Neuronal stem cell (in vitro differentiated cells): ENCODE measurements at regions not wholly inside any gene's neighbourhood (a gene's known extent, or its start where the extent isn't known, plus 50 kb on each side); places are given as distances from the start of the nearest gene placed in this dataset.

ENCODE experiments used
- DNase-seq: peaks from one replicate; pipeline ENCODE4 v3.0.0-alpha.2; 2013; ENCODE audit warnings: low spot score
- H2AFZ ChIP-seq: one replicate; pipeline ENCODE4 v1.6.1; 2013; ENCODE audit warnings: mild to moderate bottlenecking, low read length, inconsistent platforms
- H2AK5ac ChIP-seq: 2 replicates; pipeline ENCODE4 v1.6.1; 2013; ENCODE audit warnings: low read depth, mild to moderate bottlenecking, inconsistent platforms, low read length, moderate library complexity, mixed read lengths
- H2BK120ac ChIP-seq: 2 replicates; pipeline ENCODE4 v1.6.1; 2013; ENCODE audit warnings: low read depth, mild to moderate bottlenecking, inconsistent platforms, low read length, moderate library complexity, mixed read lengths
- H2BK12ac ChIP-seq: one replicate; pipeline ENCODE4 v1.6.1; 2013; ENCODE audit warnings: low read length, inconsistent platforms
- H2BK15ac ChIP-seq: 2 replicates; pipeline ENCODE4 v1.6.1; 2013; ENCODE audit warnings: mild to moderate bottlenecking, low read length, inconsistent platforms, mixed read lengths
- H2BK5ac ChIP-seq: one replicate; pipeline ENCODE4 v1.6.1; 2013; ENCODE audit warnings: inconsistent platforms, mild to moderate bottlenecking, low read length, moderate library complexity
- H3K14ac ChIP-seq: one replicate; pipeline ENCODE4 v1.6.1; 2013; ENCODE audit warnings: low read length, inconsistent platforms
- H3K18ac ChIP-seq: 2 replicates; pipeline ENCODE4 v1.6.1; 2013; ENCODE audit warnings: low read length, inconsistent platforms
- H3K23ac ChIP-seq: 2 replicates; pipeline ENCODE4 v1.6.1; 2013; ENCODE audit warnings: low read depth, mild to moderate bottlenecking, mixed read lengths, low read length, inconsistent platforms; ENCODE audit not compliant: poor library complexity
- H3K27ac ChIP-seq: replicated peaks from 3 replicates; pipeline ENCODE4 v1.5.1; 2013; ENCODE audit warnings: low read length, inconsistent platforms
- H3K27me3 ChIP-seq, 3 experiments: 2 replicates each; pipeline ENCODE4 v1.6.1; 2013; ENCODE audit warnings: low read length in 3 of 3, mild to moderate bottlenecking in 2 of 3, inconsistent platforms in 1 of 3, low read depth in 1 of 3, mixed read lengths in 1 of 3, moderate library complexity in 1 of 3; ENCODE audit not compliant: control insufficient read depth in 3 of 3, insufficient read depth in 3 of 3
- H3K36me3 ChIP-seq, 2 donors: replicated peaks in 1 of 2; 2 replicates each; pipeline ENCODE4 v1.6.1; 2013; ENCODE audit warnings: low read length in 2 of 2; ENCODE audit not compliant: control insufficient read depth in 2 of 2, insufficient read depth in 2 of 2
- H3K4ac ChIP-seq: 2 replicates; pipeline ENCODE4 v1.6.1; 2013; ENCODE audit warnings: inconsistent platforms, mild to moderate bottlenecking, low read length, moderate library complexity
- H3K4me1 ChIP-seq, 2 donors: 1 replicate in 1 of 2; 2 replicates in 1 of 2; pipeline ENCODE4 v1.6.1; 2013; ENCODE audit warnings: low read length in 2 of 2, low read depth in 1 of 2; ENCODE audit not compliant: control insufficient read depth in 2 of 2, insufficient read depth in 1 of 2
- H3K4me2 ChIP-seq: one replicate; pipeline ENCODE4 v1.6.1; 2013; ENCODE audit warnings: mild to moderate bottlenecking, low read length, inconsistent platforms; ENCODE audit not compliant: insufficient read depth, poor library complexity, severe bottlenecking
- H3K4me3 ChIP-seq, 2 donors: 2 replicates each; pipeline ENCODE4 v1.5.1; 2013; ENCODE audit warnings: low read length in 2 of 2, mild to moderate bottlenecking in 2 of 2, inconsistent platforms in 1 of 2, moderate library complexity in 1 of 2
- H3K79me1 ChIP-seq: one replicate; pipeline ENCODE4 v1.6.1; 2013; ENCODE audit warnings: low read depth, mild to moderate bottlenecking, inconsistent platforms, low read length, moderate library complexity
- H3K9ac ChIP-seq: one replicate; pipeline ENCODE4 v1.6.1; 2013; ENCODE audit warnings: mild to moderate bottlenecking, low read depth, low read length, inconsistent platforms; ENCODE audit not compliant: poor library complexity
- H3K9me3 ChIP-seq, 2 donors: replicated peaks in 1 of 2; 2 replicates each; pipeline versions ENCODE3 to v1.6.1; 2013; ENCODE audit warnings: low read length in 2 of 2, mild to moderate bottlenecking in 2 of 2, inconsistent platforms in 1 of 2, low read depth in 1 of 2, mixed read lengths in 1 of 2, moderate library complexity in 1 of 2; ENCODE audit not compliant: control insufficient read depth in 2 of 2, insufficient read depth in 1 of 2
- H4K8ac ChIP-seq: one replicate; pipeline ENCODE4 v1.6.1; 2013; ENCODE audit warnings: low read depth, mild to moderate bottlenecking, inconsistent platforms, low read length, moderate library complexity
- H4K91ac ChIP-seq: one replicate; pipeline ENCODE4 v1.6.1; 2013; ENCODE audit warnings: low read length, low read depth, mild to moderate bottlenecking, inconsistent platforms; ENCODE audit not compliant: poor library complexity
- WGBS, 2 donors: extraction: QIAGEN DNeasy Blood & Tissue Kit; methylation state at CpG; one replicate each; pipeline ENCODE4 v1.1.7; 2013; ENCODE audit warnings: missing lambda C conversion rate in 2 of 2, mixed read lengths in 1 of 2; ENCODE audit not compliant: insufficient read length in 2 of 2, insufficient replicate concordance in 1 of 2; ENCODE audit errors: extremely low coverage in 2 of 2; 5-methylcytosine and 5-hydroxymethylcytosine counted together

GRCh38 chr2:15681089-15681885, 89.6 kb downstream of the DDX1 start:
- no peak overlapping the region for H3K4ac ChIP-seq
- H2AFZ ChIP-seq = no peak overlapping the region
- no peak overlapping the region for H3K27ac ChIP-seq
- no peak overlapping the region for H3K9ac ChIP-seq
- H4K8ac ChIP-seq = no peak overlapping the region
- H3K4me1 ChIP-seq = peaks cover 0 to 3% of the 10 kb centered on the region in 2 donors
- H2AK5ac ChIP-seq = no peak overlapping the region
- H3K36me3 ChIP-seq = no peaks in the 10 kb centered on the region
- DNase-seq = no peak
- no peak overlapping the region for H4K91ac ChIP-seq
- H3K4me2 ChIP-seq = no peak overlapping the region
- H2BK12ac ChIP-seq = no peak overlapping the region
- no peak overlapping the region for H2BK120ac ChIP-seq
- H3K79me1 ChIP-seq = no peaks in the 10 kb centered on the region
- no peaks in the 10 kb centered on the region for H3K27me3 ChIP-seq
- peaks cover 4 to 5% of the 10 kb centered on the region in 2 donors for H3K9me3 ChIP-seq
- no CpG with 5 or more reads among the region's 4 CpGs for WGBS, 2 donors
- no peak overlapping the region for H2BK5ac ChIP-seq
- no peak overlapping the region for H3K14ac ChIP-seq
- no peak overlapping the region for H3K4me3 ChIP-seq
- no peak overlapping the region for H3K23ac ChIP-seq
- H2BK15ac ChIP-seq = no peak overlapping the region
- no peak overlapping the region for H3K18ac ChIP-seq

GRCh38 chr2:15682354-15682753, 90.7 kb downstream of the DDX1 start:
- no peak overlapping the region for H3K4me3 ChIP-seq
- no peak overlapping the region for H3K23ac ChIP-seq
- H3K4me2 ChIP-seq = no peak overlapping the region
- H3K27me3 ChIP-seq = no peaks in the 10 kb centered on the region
- H4K91ac ChIP-seq = no peak overlapping the region
- no peak for DNase-seq
- H3K18ac ChIP-seq = peak overlapping the region; percentile 40
- no peak overlapping the region for H3K9ac ChIP-seq
- peak overlapping the region; percentile 14 for H2BK15ac ChIP-seq
- H3K79me1 ChIP-seq = no peaks in the 10 kb centered on the region
- H3K9me3 ChIP-seq = peaks cover 4 to 5% of the 10 kb centered on the region in 2 donors
- H3K36me3 ChIP-seq = no peaks in the 10 kb centered on the region
- H2BK5ac ChIP-seq = no peak overlapping the region
- H3K27ac ChIP-seq = no peak overlapping the region
- no peak overlapping the region for H2BK12ac ChIP-seq
- no peak overlapping the region for H2AFZ ChIP-seq
- WGBS, 2 donors = no CpG with 5 or more reads among the region's 4 CpGs
- H2AK5ac ChIP-seq = no peak overlapping the region
- no peak overlapping the region for H2BK120ac ChIP-seq
- peaks cover 0 to 3% of the 10 kb centered on the region in 2 donors for H3K4me1 ChIP-seq
- no peak overlapping the region for H4K8ac ChIP-seq
- no peak overlapping the region for H3K4ac ChIP-seq
- H3K14ac ChIP-seq = no peak overlapping the region

DNA sequence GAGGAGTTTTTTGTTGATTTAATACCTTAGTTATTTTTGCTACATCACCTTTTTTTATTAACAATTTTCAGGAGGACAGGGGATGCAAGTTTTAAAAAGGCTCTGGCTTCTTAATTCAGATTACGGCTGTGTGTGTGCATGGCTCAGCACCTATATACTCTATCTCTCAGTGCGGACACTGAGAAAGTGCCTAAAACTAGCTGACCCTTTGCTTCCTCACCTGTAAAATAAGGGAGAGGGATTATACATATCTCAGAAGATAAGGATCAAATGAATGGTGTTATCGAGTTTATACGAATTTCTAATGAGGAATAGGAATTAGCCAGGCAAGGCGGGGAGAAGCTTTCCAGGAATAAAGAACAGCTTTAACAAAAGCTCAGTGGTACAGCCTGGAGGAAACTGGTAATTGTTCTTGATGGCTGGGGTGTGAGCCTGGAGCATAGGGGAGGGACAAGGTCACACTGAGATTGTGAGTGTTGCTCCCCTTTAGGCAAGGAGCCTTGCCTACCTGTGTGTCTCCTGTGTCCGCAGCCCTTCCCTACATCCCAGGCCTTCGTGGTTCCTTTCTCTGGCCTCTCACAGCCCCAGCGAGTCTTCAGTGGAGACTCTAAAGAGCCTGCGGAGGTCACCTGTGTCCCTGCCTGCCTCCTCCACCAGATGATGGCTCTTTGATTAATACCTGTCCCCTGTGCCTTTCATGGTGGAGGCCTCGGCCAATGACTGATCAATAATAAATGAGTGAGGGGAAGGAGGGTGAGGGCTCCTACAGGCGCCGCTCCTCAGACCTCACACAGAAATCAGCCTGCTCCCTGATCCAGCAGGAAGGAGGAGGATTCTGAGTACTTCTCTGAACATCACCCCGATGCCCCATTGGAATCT, 92.7 kb downstream of the DDX1 start:
- Histone ChIP-seq H3K4me3 (no peak overlapping the region), H3K14ac (no peak overlapping the region), H3K23ac (no peak overlapping the region), H4K8ac (no peak overlapping the region), H3K4me1 (peaks cover 0 to 7% of the 10 kb centered on the region in 2 donors), H3K27ac (no peak overlapping the region), H2AFZ (no peak overlapping the region), H3K36me3 (no peaks in the 10 kb centered on the region), H2BK120ac (no peak overlapping the region), H4K91ac (no peak overlapping the region), H3K4ac (no peak overlapping the region), H3K27me3 (no peaks in the 10 kb centered on the region), H3K18ac (no peak overlapping the region), H2BK12ac (no peak overlapping the region), H3K9ac (no peak overlapping the region), H3K9me3 (peaks cover 3 to 4% of the 10 kb centered on the region in 2 donors), H2BK5ac (no peak overlapping the region), H3K79me1 (no peaks in the 10 kb centered on the region), H2AK5ac (no peak overlapping the region), H2BK15ac (no peak overlapping the region), H3K4me2 (no peak overlapping the region)
- DNase-seq = no peak
- WGBS, 2 donors = no CpG with 5 or more reads among the region's 13 CpGs

DNA sequence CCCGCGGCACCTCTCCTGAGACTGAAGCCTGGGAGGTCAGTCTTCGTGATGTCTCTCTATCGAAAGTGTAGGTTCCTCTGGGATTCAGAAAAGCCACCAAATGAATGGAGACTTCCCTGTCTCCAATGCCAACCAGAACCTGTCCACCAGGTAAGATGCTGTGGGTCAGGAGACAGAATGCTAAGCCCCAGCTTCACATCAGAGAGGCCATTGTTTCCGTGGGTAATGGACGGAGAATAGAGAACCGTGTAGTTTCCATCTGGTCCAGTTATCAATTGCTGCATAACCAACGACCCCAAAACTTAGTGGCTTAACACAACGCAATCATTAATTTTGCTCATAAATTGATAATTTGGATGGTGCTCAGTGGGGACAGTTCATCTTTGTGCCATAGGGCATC, 93.5 kb downstream of the DDX1 start:
- no peaks in the 10 kb centered on the region for H3K36me3 ChIP-seq
- H3K23ac ChIP-seq = no peak overlapping the region
- H4K91ac ChIP-seq = no peak overlapping the region
- H3K4me1 ChIP-seq = peaks cover 0 to 7% of the 10 kb centered on the region in 2 donors
- no peak overlapping the region for H3K4me2 ChIP-seq
- no peak overlapping the region for H2AFZ ChIP-seq
- no peak overlapping the region for H3K4ac ChIP-seq
- no peaks in the 10 kb centered on the region for H3K79me1 ChIP-seq
- H2BK5ac ChIP-seq = no peak overlapping the region
- no peaks in the 10 kb centered on the region for H3K27me3 ChIP-seq
- no peak overlapping the region for H3K27ac ChIP-seq
- no peak overlapping the region for H4K8ac ChIP-seq
- H3K9ac ChIP-seq = no peak overlapping the region
- H2BK120ac ChIP-seq = no peak overlapping the region
- H3K4me3 ChIP-seq = no peak overlapping the region
- H2AK5ac ChIP-seq = no peak overlapping the region
- no CpG with 5 or more reads among the region's 9 CpGs for WGBS, 2 donors
- H3K9me3 ChIP-seq = peaks cover 0 to 2% of the 10 kb centered on the region in 2 donors
- no peak overlapping the region for H2BK15ac ChIP-seq
- no peak for DNase-seq
- no peak overlapping the region for H2BK12ac ChIP-seq
- H3K14ac ChIP-seq = no peak overlapping the region
- no peak overlapping the region for H3K18ac ChIP-seq
